ENCODE measurements at regions not wholly inside any gene's neighbourhood (a gene's known extent, or its start where the extent isn't known, plus 50 kb on each side); places are given as distances from the start of the nearest gene placed in this dataset.

DNA sequence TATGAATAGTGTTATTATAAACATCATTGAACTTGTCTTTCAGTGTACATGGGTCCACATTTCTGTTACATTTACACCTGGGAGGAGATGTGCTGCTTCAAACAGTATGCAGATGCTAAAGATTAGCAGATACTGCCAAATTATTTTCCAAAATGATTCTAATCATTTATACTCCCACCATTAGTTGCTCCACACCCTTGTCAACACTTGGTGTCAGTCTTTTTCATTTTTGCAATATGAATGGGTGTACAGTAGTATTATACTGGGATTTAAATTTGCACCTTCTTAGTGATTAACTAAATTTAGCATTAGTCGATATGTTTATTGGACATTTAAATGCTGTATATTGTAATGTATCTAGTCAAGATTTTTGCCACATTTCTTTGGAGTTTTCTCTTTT lies 131.6 kb upstream of the GRID2 start:
- no peaks in the 10 kb centered on the region for H3K4me1 Mint-ChIP-seq
- H3K4me3 Mint-ChIP-seq: no peak overlapping the region
- peaks cover 2% of the 10 kb centered on the region for H3K9me3 Mint-ChIP-seq
- no peak overlapping the region for H3K27ac Mint-ChIP-seq
- H3K27me3 Mint-ChIP-seq (ENCODE audit: low read depth): no peaks in the 10 kb centered on the region
- TF ChIP-seq CTCF (IDR thresholded peaks at IDR 0.05; ENCODE audit: unreplicated experiment in 3 of 3): no peak
- H3K36me3 Mint-ChIP-seq (ENCODE audit: low read depth): no peaks in the 10 kb centered on the region

DNA sequence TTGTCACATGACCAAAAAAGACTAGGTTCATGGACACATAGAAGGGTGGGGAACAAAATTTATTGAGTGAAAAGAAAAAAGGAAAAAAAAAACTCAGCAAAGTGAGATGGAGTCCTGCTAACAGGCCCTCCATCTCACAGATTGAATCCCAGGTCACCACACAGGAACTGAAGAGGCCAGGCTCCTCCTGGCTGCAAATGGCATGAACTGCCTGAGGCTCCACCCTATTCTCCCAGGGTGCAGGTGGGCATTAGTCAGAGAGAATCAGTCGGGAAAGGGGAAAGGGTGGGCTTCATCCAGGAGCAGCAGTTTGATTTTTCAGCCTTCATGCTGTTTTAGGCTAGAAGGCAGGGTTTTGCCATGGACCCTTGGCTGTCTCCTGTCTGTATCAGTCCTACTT lies 128.5 kb upstream of the GRID2 start:
- Mint-ChIP-seq H3K9me3 (no peaks in the 10 kb centered on the region), H3K27me3 (ENCODE audit: low read depth) (no peaks in the 10 kb centered on the region), H3K27ac (no peak overlapping the region), H3K4me1 (no peaks in the 10 kb centered on the region), H3K4me3 (no peak overlapping the region), H3K36me3 (ENCODE audit: low read depth) (no peaks in the 10 kb centered on the region)
- TF ChIP-seq CTCF (IDR thresholded peaks at IDR 0.05; ENCODE audit: unreplicated experiment in 3 of 3): no peak

- Mint-ChIP-seq H3K36me3 (ENCODE audit: low read depth) (no peaks in the 10 kb centered on the region), H3K27me3 (ENCODE audit: low read depth) (no peaks in the 10 kb centered on the region), H3K9me3 (peaks cover 10% of the 10 kb centered on the region), H3K4me1 (no peaks in the 10 kb centered on the region), H3K4me3 (no peak overlapping the region), H3K27ac (no peak overlapping the region)
- no peak for TF ChIP-seq CTCF (IDR thresholded peaks at IDR 0.05; ENCODE audit: unreplicated experiment in 3 of 3)
Observed at GRCh38 chr4:92182006-92182735, 121.6 kb upstream of the GRID2 start.

DNA sequence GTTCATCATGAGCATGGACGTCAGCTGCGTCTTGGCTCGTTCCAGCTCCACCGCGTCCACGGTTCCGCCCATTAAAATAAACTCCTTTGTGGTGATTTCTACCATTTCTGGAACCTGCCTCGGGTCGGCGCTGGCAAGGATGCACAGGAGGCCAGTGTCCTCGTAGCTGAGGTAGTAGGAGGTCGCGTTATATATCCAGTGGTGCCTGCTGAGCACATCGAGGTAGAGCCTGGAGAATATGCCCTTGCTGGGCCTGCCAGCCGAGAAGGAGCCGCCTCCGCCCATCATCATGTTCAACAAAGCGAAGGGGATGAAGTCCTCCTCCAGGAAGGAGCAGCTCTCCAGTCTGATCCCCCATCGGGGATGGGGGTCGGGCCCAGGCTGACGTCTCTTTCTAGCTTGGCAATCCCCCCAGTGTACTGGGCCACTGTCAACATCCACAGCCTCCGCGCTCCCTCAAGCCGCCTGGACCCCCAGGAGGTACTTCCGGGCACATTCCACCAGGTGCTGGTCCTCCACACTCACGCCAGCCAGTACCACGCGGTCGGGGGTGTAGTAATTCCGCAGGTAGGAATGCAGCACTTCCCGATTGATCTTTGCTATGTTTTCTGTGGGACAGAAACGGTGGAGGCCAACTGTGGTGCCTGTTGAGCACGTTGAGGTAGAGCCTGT lies 120.9 kb upstream of the GRID2 start:
- TF ChIP-seq CTCF (IDR thresholded peaks at IDR 0.05; ENCODE audit: unreplicated experiment in 3 of 3): no peak
- Mint-ChIP-seq H3K4me1 (no peaks in the 10 kb centered on the region), H3K9me3 (peaks cover 10% of the 10 kb centered on the region)

DNA sequence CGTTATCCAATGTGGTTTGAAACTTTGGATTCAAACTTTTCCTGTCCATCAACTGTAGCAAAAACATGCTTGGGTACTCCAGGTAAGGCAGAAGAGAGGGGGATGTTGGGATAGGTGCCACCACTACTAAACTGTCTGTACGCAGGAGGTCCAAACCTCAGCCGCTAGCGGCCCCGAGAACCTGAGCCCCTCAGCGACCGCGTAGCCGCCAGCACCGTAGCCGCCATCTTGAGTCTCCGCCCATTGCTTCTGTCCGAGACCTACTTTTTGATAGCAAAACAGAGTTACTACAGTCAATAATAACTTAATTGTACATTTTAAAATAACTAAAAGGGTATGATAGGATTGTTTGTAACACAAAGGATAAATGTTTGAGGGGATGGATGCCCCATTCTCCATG lies 119.9 kb upstream of the GRID2 start:
- no peak for TF ChIP-seq CTCF (IDR thresholded peaks at IDR 0.05; ENCODE audit: unreplicated experiment in 3 of 3)
- Mint-ChIP-seq H3K27ac (no peak overlapping the region), H3K9me3 (peaks cover 10% of the 10 kb centered on the region), H3K4me1 (no peaks in the 10 kb centered on the region), H3K27me3 (ENCODE audit: low read depth) (no peaks in the 10 kb centered on the region), H3K36me3 (ENCODE audit: low read depth) (no peaks in the 10 kb centered on the region), H3K4me3 (no peak overlapping the region)

More for the DNA sequence above, 120.9 kb upstream of the GRID2 start:
- no peak overlapping the region for H3K27ac Mint-ChIP-seq
- H3K27me3 Mint-ChIP-seq (ENCODE audit: low read depth): no peaks in the 10 kb centered on the region
- no peak overlapping the region for H3K4me3 Mint-ChIP-seq
- no peaks in the 10 kb centered on the region for H3K36me3 Mint-ChIP-seq (ENCODE audit: low read depth)

GRCh38 chr4:92184566-92184965 lies 119.2 kb upstream of the GRID2 start:
- H3K36me3 Mint-ChIP-seq (ENCODE audit: low read depth): no peaks in the 10 kb centered on the region
- peaks cover 4% of the 10 kb centered on the region for H3K27me3 Mint-ChIP-seq (ENCODE audit: low read depth)
- peaks cover 10% of the 10 kb centered on the region for H3K9me3 Mint-ChIP-seq
- H3K4me1 Mint-ChIP-seq: no peaks in the 10 kb centered on the region
- no peak overlapping the region for H3K27ac Mint-ChIP-seq
- no peak overlapping the region for H3K4me3 Mint-ChIP-seq
- no peak for TF ChIP-seq CTCF (IDR thresholded peaks at IDR 0.05; ENCODE audit: unreplicated experiment in 3 of 3)

Measured in nephron (organoid).